ENCODE measurements at regions not wholly inside any gene's neighbourhood (a gene's known extent, or its start where the extent isn't known, plus 50 kb on each side); places are given as distances from the start of the nearest gene placed in this dataset.

DNA sequence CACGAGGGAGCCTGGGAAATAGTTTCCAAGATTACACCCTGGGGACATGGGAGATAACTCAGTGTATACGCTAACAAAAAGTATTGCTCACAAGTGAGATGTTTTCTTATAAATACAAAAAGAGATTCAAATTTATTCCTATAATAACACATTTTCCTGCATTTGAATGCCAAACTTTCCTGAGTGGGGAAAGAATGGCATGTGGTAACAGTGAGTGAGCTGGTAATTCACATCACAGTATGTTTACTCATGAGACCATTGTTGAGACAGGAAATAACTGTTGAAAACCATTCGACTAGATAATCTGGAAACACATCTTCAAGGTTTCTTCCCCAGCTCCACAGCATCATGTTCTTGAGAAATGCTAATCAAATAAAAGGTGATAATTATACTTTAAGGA lies 109.1 kb downstream of the TASL start:
- TF ChIP-seq, protein P1, sequence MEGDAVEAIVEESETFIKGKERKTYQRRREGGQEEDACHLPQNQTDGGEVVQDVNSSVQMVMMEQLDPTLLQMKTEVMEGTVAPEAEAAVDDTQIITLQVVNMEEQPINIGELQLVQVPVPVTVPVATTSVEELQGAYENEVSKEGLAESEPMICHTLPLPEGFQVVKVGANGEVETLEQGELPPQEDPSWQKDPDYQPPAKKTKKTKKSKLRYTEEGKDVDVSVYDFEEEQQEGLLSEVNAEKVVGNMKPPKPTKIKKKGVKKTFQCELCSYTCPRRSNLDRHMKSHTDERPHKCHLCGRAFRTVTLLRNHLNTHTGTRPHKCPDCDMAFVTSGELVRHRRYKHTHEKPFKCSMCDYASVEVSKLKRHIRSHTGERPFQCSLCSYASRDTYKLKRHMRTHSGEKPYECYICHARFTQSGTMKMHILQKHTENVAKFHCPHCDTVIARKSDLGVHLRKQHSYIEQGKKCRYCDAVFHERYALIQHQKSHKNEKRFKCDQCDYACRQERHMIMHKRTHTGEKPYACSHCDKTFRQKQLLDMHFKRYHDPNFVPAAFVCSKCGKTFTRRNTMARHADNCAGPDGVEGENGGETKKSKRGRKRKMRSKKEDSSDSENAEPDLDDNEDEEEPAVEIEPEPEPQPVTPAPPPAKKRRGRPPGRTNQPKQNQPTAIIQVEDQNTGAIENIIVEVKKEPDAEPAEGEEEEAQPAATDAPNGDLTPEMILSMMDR (tag by site-specific recombination; IDR thresholded peaks at IDR 0.05) = no peak
- TF ChIP-seq, protein P2, sequence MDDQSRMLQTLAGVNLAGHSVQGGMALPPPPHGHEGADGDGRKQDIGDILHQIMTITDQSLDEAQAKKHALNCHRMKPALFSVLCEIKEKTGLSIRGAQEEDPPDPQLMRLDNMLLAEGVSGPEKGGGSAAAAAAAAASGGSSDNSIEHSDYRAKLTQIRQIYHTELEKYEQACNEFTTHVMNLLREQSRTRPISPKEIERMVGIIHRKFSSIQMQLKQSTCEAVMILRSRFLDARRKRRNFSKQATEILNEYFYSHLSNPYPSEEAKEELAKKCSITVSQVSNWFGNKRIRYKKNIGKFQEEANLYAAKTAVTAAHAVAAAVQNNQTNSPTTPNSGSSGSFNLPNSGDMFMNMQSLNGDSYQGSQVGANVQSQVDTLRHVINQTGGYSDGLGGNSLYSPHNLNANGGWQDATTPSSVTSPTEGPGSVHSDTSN (CRISPR knock-in tag; IDR thresholded peaks at IDR 0.05) = no peak
